IMR-90 (cell line): ENCODE measurements at regions not wholly inside any gene's neighbourhood (a gene's known extent, or its start where the extent isn't known, plus 50 kb on each side); places are given as distances from the start of the nearest gene placed in this dataset.

Experiments
- ATAC-seq: fragments of 200-7000 bp; cut with Tn5 transposase; 2 replicates; pipeline ENCODE4 v1.9.1; 2020; ENCODE audit warnings: low read depth, mild to moderate bottlenecking, moderate library complexity
- BruUV-seq: library from RNA; stranded (reverse); fragments of 400-500 nt; replicated peaks from 2 replicates; lab custom pipeline; 2021; lab: Mats Ljungman, UMichigan
- CTCF ChIA-PET: fragments of 300-600 bp; formaldehyde crosslinking; extraction: SDS; loops from one replicate; lab custom pipeline; 2021; ENCODE audit warnings: antibody characterized with exemption; lab: Yijun Ruan, JAX
- POLR2A ChIA-PET: fragments of 300-600 bp; sonication (Branson Sonifier 250); formaldehyde crosslinking; loops from one replicate; lab custom pipeline; 2022; ENCODE audit warnings: antibody characterized with exemption; ENCODE audit not compliant: unreplicated experiment; lab: Charles Lee
- DNase-seq: peaks from one replicate; pipeline ENCODE4 v3.0.0; 2013
- H2AFZ ChIP-seq: replicated peaks from 2 replicates; pipeline ENCODE3; 2013; ENCODE audit warnings: low read length, mild to moderate bottlenecking; ENCODE audit not compliant: poor library complexity
- H2AK5ac ChIP-seq: 2 replicates; pipeline ENCODE4 v1.6.1; 2013; ENCODE audit warnings: low read depth, low read length, inconsistent platforms
- H2AK9ac ChIP-seq: replicated peaks from 2 replicates; pipeline ENCODE3; 2013; ENCODE audit warnings: mild to moderate bottlenecking, low read depth, low read length, moderate library complexity; ENCODE audit not compliant: poor library complexity
- H2BK120ac ChIP-seq: 2 replicates; pipeline ENCODE4 v1.6.1; 2013; ENCODE audit warnings: low read depth, low read length, inconsistent platforms
- H2BK15ac ChIP-seq: 3 replicates; pipeline ENCODE4 v1.6.1; 2013; ENCODE audit warnings: low read depth, low read length, inconsistent platforms
- H2BK20ac ChIP-seq: 2 replicates; pipeline ENCODE4 v1.6.1; 2013; ENCODE audit warnings: low read depth, mild to moderate bottlenecking, inconsistent platforms, low read length, moderate library complexity
- H2BK5ac ChIP-seq: 2 replicates; pipeline ENCODE4 v1.6.1; 2013; ENCODE audit warnings: mild to moderate bottlenecking, low read depth, low read length, inconsistent platforms; ENCODE audit not compliant: poor library complexity, severe bottlenecking
- H3K14ac ChIP-seq: replicated peaks from 2 replicates; pipeline ENCODE4 v1.6.1; 2013; ENCODE audit warnings: low read depth, low read length, inconsistent platforms
- H3K18ac ChIP-seq: 2 replicates; pipeline ENCODE4 v1.6.1; 2013; ENCODE audit warnings: low read depth, low read length, control low read depth
- H3K23ac ChIP-seq: 2 replicates; pipeline ENCODE4 v1.6.1; 2013; ENCODE audit warnings: low read depth, low read length, inconsistent platforms
- H3K27ac ChIP-seq: 2 replicates; pipeline ENCODE4 v1.5.1; 2013; ENCODE audit warnings: mild to moderate bottlenecking, control low read depth, low read length; ENCODE audit not compliant: insufficient read depth
- H3K27me3 ChIP-seq: 2 replicates; pipeline ENCODE4 v1.6.1; 2013; ENCODE audit warnings: low read length; ENCODE audit not compliant: control insufficient read depth, insufficient read depth
- H3K36me3 ChIP-seq: 2 replicates; pipeline ENCODE4 v1.6.1; 2013; ENCODE audit warnings: low read length, mixed read lengths; ENCODE audit not compliant: control insufficient read depth, insufficient read depth
- H3K4ac ChIP-seq: 2 replicates; pipeline ENCODE4 v1.6.1; 2013; ENCODE audit warnings: low read depth, low read length, inconsistent platforms
- H3K4me1 ChIP-seq: 2 replicates; pipeline ENCODE4 v1.6.1; 2013; ENCODE audit warnings: low read length, mixed read lengths; ENCODE audit not compliant: control insufficient read depth, insufficient read depth
- H3K4me2 ChIP-seq: 2 replicates; pipeline ENCODE4 v1.6.1; 2013; ENCODE audit warnings: low read depth, mild to moderate bottlenecking, control low read depth, low read length, moderate library complexity
- H3K4me3 ChIP-seq: 2 replicates; pipeline ENCODE4 v1.5.1; 2013; ENCODE audit warnings: low read depth, mild to moderate bottlenecking, control low read depth, low read length, moderate library complexity; ENCODE audit not compliant: insufficient read depth
- H3K56ac ChIP-seq: 2 replicates; pipeline ENCODE4 v1.6.1; 2013; ENCODE audit warnings: low read length, inconsistent platforms; ENCODE audit not compliant: insufficient read depth; ENCODE audit errors: extremely low read depth
- H3K79me1 ChIP-seq, 2 experiments: 2 replicates each; pipeline ENCODE4 v1.6.1; 2013; ENCODE audit warnings: low read length in 2 of 2, inconsistent platforms in 1 of 2, low read depth in 1 of 2
- H3K9ac ChIP-seq: 2 replicates; pipeline ENCODE4 v1.6.1; 2013; ENCODE audit warnings: low read depth, low read length, control low read depth
- H3K9me1 ChIP-seq: 2 replicates; pipeline ENCODE4 v1.6.1; 2013; ENCODE audit warnings: low read length, inconsistent platforms; ENCODE audit not compliant: insufficient read depth
- H3K9me3 ChIP-seq: 2 replicates; pipeline ENCODE4 v1.6.1; 2013; ENCODE audit warnings: low read length; ENCODE audit not compliant: control insufficient read depth, insufficient read depth
- H4K20me1 ChIP-seq: 2 replicates; pipeline ENCODE4 v1.6.1; 2013; ENCODE audit warnings: low read length, inconsistent platforms; ENCODE audit not compliant: insufficient read depth
- H4K5ac ChIP-seq: 2 replicates; pipeline ENCODE4 v1.6.1; 2013; ENCODE audit warnings: mild to moderate bottlenecking, low read depth, low read length, control low read depth
- H4K8ac ChIP-seq, 2 experiments: 2 replicates each; pipeline ENCODE4 v1.6.1; 2013; ENCODE audit warnings: low read depth in 2 of 2, low read length in 2 of 2, control low read depth in 1 of 2, inconsistent platforms in 1 of 2
- H4K91ac ChIP-seq: 2 replicates; pipeline ENCODE4 v1.6.1; 2013; ENCODE audit warnings: low read depth, low read length, inconsistent platforms; ENCODE audit not compliant: insufficient read depth
- BHLHE40 ChIP-seq: fragments of 150-350 bp; IDR thresholded peaks from 2 replicates; pipeline ENCODE4 v1.6.1; 2016; ENCODE audit warnings: mild to moderate bottlenecking, low read depth, low read length
- CEBPB ChIP-seq: IDR thresholded peaks from 2 replicates; pipeline ENCODE4 v1.6.1; 2012; ENCODE audit warnings: low read depth, low read length, improper control_type of control experiment
- CHD1 ChIP-seq: IDR thresholded peaks from 2 replicates; pipeline ENCODE4 v1.6.1; 2012; ENCODE audit warnings: low read depth, low read length, improper control_type of control experiment
- FOS ChIP-seq: fragments of 150-350 bp; IDR thresholded peaks from 2 replicates; pipeline ENCODE4 v1.6.1; 2016; ENCODE audit warnings: low read depth, low read length
- MAFK ChIP-seq: IDR thresholded peaks from 2 replicates; pipeline ENCODE4 v1.6.1; 2012; ENCODE audit warnings: low read depth, low read length, improper control_type of control experiment
- MAZ ChIP-seq: IDR thresholded peaks from 2 replicates; pipeline ENCODE4 v1.6.1; 2012; ENCODE audit warnings: low read depth, mild to moderate bottlenecking, low read length, improper control_type of control experiment, moderate library complexity, borderline replicate concordance
- MXI1 ChIP-seq: IDR thresholded peaks from 2 replicates; pipeline ENCODE4 v1.6.1; 2012; ENCODE audit warnings: low read depth, mild to moderate bottlenecking, low read length, moderate library complexity, borderline replicate concordance
- NFE2L2 ChIP-seq: fragments of 150-350 bp; IDR thresholded peaks from 2 replicates; pipeline ENCODE4 v1.6.1; 2016; ENCODE audit warnings: low read depth, mild to moderate bottlenecking, low read length
- POLR2A ChIP-seq: IDR thresholded peaks from 2 replicates; pipeline ENCODE4 v1.6.1; 2012; ENCODE audit warnings: mild to moderate bottlenecking, low read depth, low read length
- RAD21 ChIP-seq: IDR thresholded peaks from 2 replicates; pipeline ENCODE4 v1.6.1; 2012; ENCODE audit warnings: low read length, improper control_type of control experiment
- SMC3 ChIP-seq: fragments of 150-350 bp; IDR thresholded peaks from 2 replicates; pipeline ENCODE4 v1.6.1; 2016; ENCODE audit warnings: low read depth, mild to moderate bottlenecking, antibody characterized with exemption, low read length, moderate library complexity
- WGBS, 2 experiments: methylation state at CpG; one replicate each; pipeline versions ENCODE4 v1.1.5 to v1.1.7; 2013; ENCODE audit warnings: missing lambda C conversion rate in 2 of 2; ENCODE audit not compliant: insufficient read length in 1 of 2; ENCODE audit errors: extremely low coverage in 2 of 2; 5-methylcytosine and 5-hydroxymethylcytosine counted together
- dilution Hi-C: fragments of 300-500 bp; cut with HindIII; formaldehyde crosslinking; loops from one replicate; pipeline ENCODE4 v1.14.3; 2018; ENCODE audit warnings: low sequenced_read_pairs; ENCODE audit not compliant: unreplicated experiment
- in situ Hi-C: fragments of 300-500 bp; cut with MboI; formaldehyde crosslinking; loops from 3 replicates; pipeline ENCODE4 v1.14.3; 2019; ENCODE audit warnings: low sequenced_read_pairs, inconsistent platforms, mixed read lengths
- intact Hi-C: fragments of 100-400 bp; cut with micrococcal nuclease; formaldehyde crosslinking; loops from 2 replicates; pipeline ENCODE4 v1.10.0; 2022
- TF ChIP-seq, protein P1 (sequence below): fragments of 150-350 bp; IDR thresholded peaks from 2 replicates; pipeline ENCODE4 v1.6.1; 2017; ENCODE audit warnings: mild to moderate bottlenecking, antibody characterized with exemption, low read length, low read depth
- TF ChIP-seq, protein P2 (sequence below): fragments of 150-350 bp; IDR thresholded peaks from 2 replicates; pipeline ENCODE4 v1.6.1; 2016; ENCODE audit warnings: low read depth, mild to moderate bottlenecking, low read length, moderate library complexity, borderline replicate concordance
- TF ChIP-seq, protein P3 (sequence below): conservative IDR thresholded peaks from 2 replicates; pipeline ENCODE4 v1.5.1; 2012; ENCODE audit warnings: mild to moderate bottlenecking, low read depth, low read length, improper control_type of control experiment

DNA sequence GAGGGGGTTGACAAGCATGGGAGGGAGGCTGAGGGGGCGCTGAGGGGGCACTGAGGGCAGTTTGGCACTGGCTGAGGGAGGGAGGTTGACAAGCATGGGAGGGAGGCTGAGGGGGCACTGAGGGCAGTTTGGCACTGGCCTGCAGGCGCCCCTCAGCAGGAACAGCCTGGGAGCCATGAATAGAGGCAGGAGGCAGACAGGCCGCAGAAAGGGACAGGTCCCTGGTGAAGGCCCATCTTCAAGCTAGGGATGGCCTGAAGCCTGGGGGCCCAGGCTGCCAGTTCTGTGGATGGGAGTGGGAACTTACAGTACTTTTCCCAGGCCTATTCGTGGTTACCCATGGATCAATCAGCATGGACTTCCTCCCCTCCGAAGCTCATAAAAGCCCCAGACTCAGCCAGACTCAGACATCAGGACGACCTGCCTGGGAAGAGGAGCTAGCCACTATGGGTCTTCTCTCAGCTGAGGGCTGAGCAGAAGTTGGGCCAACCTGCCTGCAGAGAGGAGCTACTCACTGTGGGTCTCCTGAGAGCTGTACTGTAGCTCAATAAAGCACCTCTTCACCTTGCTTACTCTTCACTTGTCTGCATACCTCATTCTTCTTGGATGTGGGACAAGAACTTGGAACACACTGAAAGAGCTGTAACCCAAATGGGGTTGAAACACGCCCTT is 72.8 kb upstream of the BRD7 start:
- Histone ChIP-seq H2AFZ (no peak overlapping the region), H3K79me1 (no peaks in the 10 kb centered on the region), H3K27me3 (peaks cover 2% of the 10 kb centered on the region; the same call in 1 of the 2 replicates), H3K23ac (no peak overlapping the region), H2BK20ac (no peak overlapping the region), H3K14ac (no peak overlapping the region), H3K9me1 (no peaks in the 10 kb centered on the region), H3K4me2 (no peak overlapping the region), H3K4ac (no peak overlapping the region), H2AK5ac (no peak overlapping the region), H3K18ac (no peak overlapping the region), H3K4me3 (no peak overlapping the region), H4K91ac (no peak overlapping the region), H2AK9ac (no peak overlapping the region), H4K20me1 (no peaks in the 10 kb centered on the region), H2BK15ac (no peak overlapping the region), H3K56ac (no peak overlapping the region), H4K8ac (no peak overlapping the region), H3K9ac (no peak overlapping the region), H3K27ac (no peak overlapping the region), H3K36me3 (no peaks in the 10 kb centered on the region), H3K4me1 (no peaks in the 10 kb centered on the region), H2BK5ac (no peak overlapping the region), H3K9me3 (no peaks in the 10 kb centered on the region; the same call in 1 of the 2 replicates), H2BK120ac (no peak overlapping the region), H4K5ac (no peak overlapping the region)
- in situ Hi-C loops (no loop called here), dilution Hi-C loops (no loop called here), intact Hi-C loops (no loop called here)
- DNase-seq (no peak), ATAC-seq (no peak)
- ChIA-PET POLR2A (no interaction called here), CTCF (no interaction called here)
- WGBS, 2 experiments = 17% methylated on average over 1 of the region's 7 CpGs; no CpG with 5 or more reads in 1 of the 2 experiments
- no peak for TF ChIP-seq MAZ
- no peak for TF ChIP-seq CHD1
- TF ChIP-seq, protein P1, sequence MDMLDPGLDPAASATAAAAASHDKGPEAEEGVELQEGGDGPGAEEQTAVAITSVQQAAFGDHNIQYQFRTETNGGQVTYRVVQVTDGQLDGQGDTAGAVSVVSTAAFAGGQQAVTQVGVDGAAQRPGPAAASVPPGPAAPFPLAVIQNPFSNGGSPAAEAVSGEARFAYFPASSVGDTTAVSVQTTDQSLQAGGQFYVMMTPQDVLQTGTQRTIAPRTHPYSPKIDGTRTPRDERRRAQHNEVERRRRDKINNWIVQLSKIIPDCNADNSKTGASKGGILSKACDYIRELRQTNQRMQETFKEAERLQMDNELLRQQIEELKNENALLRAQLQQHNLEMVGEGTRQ = no peak
- no peak for TF ChIP-seq BHLHE40
- TF ChIP-seq NFE2L2 = no peak
- TF ChIP-seq, protein P2, sequence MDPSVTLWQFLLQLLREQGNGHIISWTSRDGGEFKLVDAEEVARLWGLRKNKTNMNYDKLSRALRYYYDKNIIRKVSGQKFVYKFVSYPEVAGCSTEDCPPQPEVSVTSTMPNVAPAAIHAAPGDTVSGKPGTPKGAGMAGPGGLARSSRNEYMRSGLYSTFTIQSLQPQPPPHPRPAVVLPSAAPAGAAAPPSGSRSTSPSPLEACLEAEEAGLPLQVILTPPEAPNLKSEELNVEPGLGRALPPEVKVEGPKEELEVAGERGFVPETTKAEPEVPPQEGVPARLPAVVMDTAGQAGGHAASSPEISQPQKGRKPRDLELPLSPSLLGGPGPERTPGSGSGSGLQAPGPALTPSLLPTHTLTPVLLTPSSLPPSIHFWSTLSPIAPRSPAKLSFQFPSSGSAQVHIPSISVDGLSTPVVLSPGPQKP = no peak
- no peak for TF ChIP-seq POLR2A
- TF ChIP-seq, protein P3, sequence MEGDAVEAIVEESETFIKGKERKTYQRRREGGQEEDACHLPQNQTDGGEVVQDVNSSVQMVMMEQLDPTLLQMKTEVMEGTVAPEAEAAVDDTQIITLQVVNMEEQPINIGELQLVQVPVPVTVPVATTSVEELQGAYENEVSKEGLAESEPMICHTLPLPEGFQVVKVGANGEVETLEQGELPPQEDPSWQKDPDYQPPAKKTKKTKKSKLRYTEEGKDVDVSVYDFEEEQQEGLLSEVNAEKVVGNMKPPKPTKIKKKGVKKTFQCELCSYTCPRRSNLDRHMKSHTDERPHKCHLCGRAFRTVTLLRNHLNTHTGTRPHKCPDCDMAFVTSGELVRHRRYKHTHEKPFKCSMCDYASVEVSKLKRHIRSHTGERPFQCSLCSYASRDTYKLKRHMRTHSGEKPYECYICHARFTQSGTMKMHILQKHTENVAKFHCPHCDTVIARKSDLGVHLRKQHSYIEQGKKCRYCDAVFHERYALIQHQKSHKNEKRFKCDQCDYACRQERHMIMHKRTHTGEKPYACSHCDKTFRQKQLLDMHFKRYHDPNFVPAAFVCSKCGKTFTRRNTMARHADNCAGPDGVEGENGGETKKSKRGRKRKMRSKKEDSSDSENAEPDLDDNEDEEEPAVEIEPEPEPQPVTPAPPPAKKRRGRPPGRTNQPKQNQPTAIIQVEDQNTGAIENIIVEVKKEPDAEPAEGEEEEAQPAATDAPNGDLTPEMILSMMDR = no peak
- TF ChIP-seq CEBPB = no peak
- no peak for TF ChIP-seq MAFK
- no peak for TF ChIP-seq FOS
- TF ChIP-seq RAD21 = no peak
- no peak for TF ChIP-seq MXI1
- no peak for TF ChIP-seq SMC3
- no TSS peak for BruUV-seq
